IMR-90 (cell line): ENCODE measurements at regions not wholly inside any gene's neighbourhood (a gene's known extent, or its start where the extent isn't known, plus 50 kb on each side); places are given as distances from the start of the nearest gene placed in this dataset.

Experiments
- ATAC-seq: fragments of 200-7000 bp; cut with Tn5 transposase; 2 replicates; pipeline ENCODE4 v1.9.1; 2020; ENCODE audit warnings: low read depth, mild to moderate bottlenecking, moderate library complexity
- BruUV-seq: library from RNA; stranded (reverse); fragments of 400-500 nt; replicated peaks from 2 replicates; lab custom pipeline; 2021; lab: Mats Ljungman, UMichigan
- CTCF ChIA-PET: fragments of 300-600 bp; formaldehyde crosslinking; extraction: SDS; loops from one replicate; lab custom pipeline; 2021; ENCODE audit warnings: antibody characterized with exemption; lab: Yijun Ruan, JAX
- POLR2A ChIA-PET: fragments of 300-600 bp; sonication (Branson Sonifier 250); formaldehyde crosslinking; loops from one replicate; lab custom pipeline; 2022; ENCODE audit warnings: antibody characterized with exemption; ENCODE audit not compliant: unreplicated experiment; lab: Charles Lee
- DNase-seq: peaks from one replicate; pipeline ENCODE4 v3.0.0; 2013
- H2AFZ ChIP-seq: replicated peaks from 2 replicates; pipeline ENCODE3; 2013; ENCODE audit warnings: low read length, mild to moderate bottlenecking; ENCODE audit not compliant: poor library complexity
- H2AK5ac ChIP-seq: 2 replicates; pipeline ENCODE4 v1.6.1; 2013; ENCODE audit warnings: low read depth, low read length, inconsistent platforms
- H2AK9ac ChIP-seq: replicated peaks from 2 replicates; pipeline ENCODE3; 2013; ENCODE audit warnings: mild to moderate bottlenecking, low read depth, low read length, moderate library complexity; ENCODE audit not compliant: poor library complexity
- H2BK120ac ChIP-seq: 2 replicates; pipeline ENCODE4 v1.6.1; 2013; ENCODE audit warnings: low read depth, low read length, inconsistent platforms
- H2BK15ac ChIP-seq: 3 replicates; pipeline ENCODE4 v1.6.1; 2013; ENCODE audit warnings: low read depth, low read length, inconsistent platforms
- H2BK20ac ChIP-seq: 2 replicates; pipeline ENCODE4 v1.6.1; 2013; ENCODE audit warnings: low read depth, mild to moderate bottlenecking, inconsistent platforms, low read length, moderate library complexity
- H2BK5ac ChIP-seq: 2 replicates; pipeline ENCODE4 v1.6.1; 2013; ENCODE audit warnings: mild to moderate bottlenecking, low read depth, low read length, inconsistent platforms; ENCODE audit not compliant: poor library complexity, severe bottlenecking
- H3K14ac ChIP-seq: replicated peaks from 2 replicates; pipeline ENCODE4 v1.6.1; 2013; ENCODE audit warnings: low read depth, low read length, inconsistent platforms
- H3K18ac ChIP-seq: 2 replicates; pipeline ENCODE4 v1.6.1; 2013; ENCODE audit warnings: low read depth, low read length, control low read depth
- H3K23ac ChIP-seq: 2 replicates; pipeline ENCODE4 v1.6.1; 2013; ENCODE audit warnings: low read depth, low read length, inconsistent platforms
- H3K27ac ChIP-seq: 2 replicates; pipeline ENCODE4 v1.5.1; 2013; ENCODE audit warnings: mild to moderate bottlenecking, control low read depth, low read length; ENCODE audit not compliant: insufficient read depth
- H3K27me3 ChIP-seq: 2 replicates; pipeline ENCODE4 v1.6.1; 2013; ENCODE audit warnings: low read length; ENCODE audit not compliant: control insufficient read depth, insufficient read depth
- H3K36me3 ChIP-seq: 2 replicates; pipeline ENCODE4 v1.6.1; 2013; ENCODE audit warnings: low read length, mixed read lengths; ENCODE audit not compliant: control insufficient read depth, insufficient read depth
- H3K4ac ChIP-seq: 2 replicates; pipeline ENCODE4 v1.6.1; 2013; ENCODE audit warnings: low read depth, low read length, inconsistent platforms
- H3K4me1 ChIP-seq: 2 replicates; pipeline ENCODE4 v1.6.1; 2013; ENCODE audit warnings: low read length, mixed read lengths; ENCODE audit not compliant: control insufficient read depth, insufficient read depth
- H3K4me2 ChIP-seq: 2 replicates; pipeline ENCODE4 v1.6.1; 2013; ENCODE audit warnings: low read depth, mild to moderate bottlenecking, control low read depth, low read length, moderate library complexity
- H3K4me3 ChIP-seq: 2 replicates; pipeline ENCODE4 v1.5.1; 2013; ENCODE audit warnings: low read depth, mild to moderate bottlenecking, control low read depth, low read length, moderate library complexity; ENCODE audit not compliant: insufficient read depth
- H3K56ac ChIP-seq: 2 replicates; pipeline ENCODE4 v1.6.1; 2013; ENCODE audit warnings: low read length, inconsistent platforms; ENCODE audit not compliant: insufficient read depth; ENCODE audit errors: extremely low read depth
- H3K79me1 ChIP-seq, 2 experiments: 2 replicates each; pipeline ENCODE4 v1.6.1; 2013; ENCODE audit warnings: low read length in 2 of 2, inconsistent platforms in 1 of 2, low read depth in 1 of 2
- H3K9ac ChIP-seq: 2 replicates; pipeline ENCODE4 v1.6.1; 2013; ENCODE audit warnings: low read depth, low read length, control low read depth
- H3K9me1 ChIP-seq: 2 replicates; pipeline ENCODE4 v1.6.1; 2013; ENCODE audit warnings: low read length, inconsistent platforms; ENCODE audit not compliant: insufficient read depth
- H3K9me3 ChIP-seq: 2 replicates; pipeline ENCODE4 v1.6.1; 2013; ENCODE audit warnings: low read length; ENCODE audit not compliant: control insufficient read depth, insufficient read depth
- H4K20me1 ChIP-seq: 2 replicates; pipeline ENCODE4 v1.6.1; 2013; ENCODE audit warnings: low read length, inconsistent platforms; ENCODE audit not compliant: insufficient read depth
- H4K5ac ChIP-seq: 2 replicates; pipeline ENCODE4 v1.6.1; 2013; ENCODE audit warnings: mild to moderate bottlenecking, low read depth, low read length, control low read depth
- H4K8ac ChIP-seq, 2 experiments: 2 replicates each; pipeline ENCODE4 v1.6.1; 2013; ENCODE audit warnings: low read depth in 2 of 2, low read length in 2 of 2, control low read depth in 1 of 2, inconsistent platforms in 1 of 2
- H4K91ac ChIP-seq: 2 replicates; pipeline ENCODE4 v1.6.1; 2013; ENCODE audit warnings: low read depth, low read length, inconsistent platforms; ENCODE audit not compliant: insufficient read depth
- BHLHE40 ChIP-seq: fragments of 150-350 bp; IDR thresholded peaks from 2 replicates; pipeline ENCODE4 v1.6.1; 2016; ENCODE audit warnings: mild to moderate bottlenecking, low read depth, low read length
- CEBPB ChIP-seq: IDR thresholded peaks from 2 replicates; pipeline ENCODE4 v1.6.1; 2012; ENCODE audit warnings: low read depth, low read length, improper control_type of control experiment
- CHD1 ChIP-seq: IDR thresholded peaks from 2 replicates; pipeline ENCODE4 v1.6.1; 2012; ENCODE audit warnings: low read depth, low read length, improper control_type of control experiment
- CTCF ChIP-seq: conservative IDR thresholded peaks from 2 replicates; pipeline ENCODE4 v1.5.1; 2012; ENCODE audit warnings: mild to moderate bottlenecking, low read depth, low read length, improper control_type of control experiment
- ELK1 ChIP-seq: fragments of 150-350 bp; IDR thresholded peaks from 2 replicates; pipeline ENCODE4 v1.6.1; 2016; ENCODE audit warnings: low read depth, mild to moderate bottlenecking, low read length, moderate library complexity, borderline replicate concordance
- FOS ChIP-seq: fragments of 150-350 bp; IDR thresholded peaks from 2 replicates; pipeline ENCODE4 v1.6.1; 2016; ENCODE audit warnings: low read depth, low read length
- MAFK ChIP-seq: IDR thresholded peaks from 2 replicates; pipeline ENCODE4 v1.6.1; 2012; ENCODE audit warnings: low read depth, low read length, improper control_type of control experiment
- MAZ ChIP-seq: IDR thresholded peaks from 2 replicates; pipeline ENCODE4 v1.6.1; 2012; ENCODE audit warnings: low read depth, mild to moderate bottlenecking, low read length, improper control_type of control experiment, moderate library complexity, borderline replicate concordance
- MXI1 ChIP-seq: IDR thresholded peaks from 2 replicates; pipeline ENCODE4 v1.6.1; 2012; ENCODE audit warnings: low read depth, mild to moderate bottlenecking, low read length, moderate library complexity, borderline replicate concordance
- NFE2L2 ChIP-seq: fragments of 150-350 bp; IDR thresholded peaks from 2 replicates; pipeline ENCODE4 v1.6.1; 2016; ENCODE audit warnings: low read depth, mild to moderate bottlenecking, low read length
- POLR2A ChIP-seq: IDR thresholded peaks from 2 replicates; pipeline ENCODE4 v1.6.1; 2012; ENCODE audit warnings: mild to moderate bottlenecking, low read depth, low read length
- RAD21 ChIP-seq: IDR thresholded peaks from 2 replicates; pipeline ENCODE4 v1.6.1; 2012; ENCODE audit warnings: low read length, improper control_type of control experiment
- RCOR1 ChIP-seq: IDR thresholded peaks from 2 replicates; pipeline ENCODE4 v1.6.1; 2012; ENCODE audit warnings: mild to moderate bottlenecking, low read length, improper control_type of control experiment; ENCODE audit not compliant: insufficient replicate concordance
- RFX5 ChIP-seq: IDR thresholded peaks from 2 replicates; pipeline ENCODE4 v1.8.0; 2012; ENCODE audit warnings: low read depth, mild to moderate bottlenecking, low read length, moderate library complexity
- SMC3 ChIP-seq: fragments of 150-350 bp; IDR thresholded peaks from 2 replicates; pipeline ENCODE4 v1.6.1; 2016; ENCODE audit warnings: low read depth, mild to moderate bottlenecking, antibody characterized with exemption, low read length, moderate library complexity
- USF2 ChIP-seq: fragments of 150-350 bp; IDR thresholded peaks from 2 replicates; pipeline ENCODE4 v1.6.1; 2017; ENCODE audit warnings: mild to moderate bottlenecking, antibody characterized with exemption, low read length, low read depth
- WGBS, 2 experiments: methylation state at CpG; one replicate each; pipeline versions ENCODE4 v1.1.5 to v1.1.7; 2013; ENCODE audit warnings: missing lambda C conversion rate in 2 of 2; ENCODE audit not compliant: insufficient read length in 1 of 2; ENCODE audit errors: extremely low coverage in 2 of 2; 5-methylcytosine and 5-hydroxymethylcytosine counted together
- dilution Hi-C: fragments of 300-500 bp; cut with HindIII; formaldehyde crosslinking; loops from one replicate; pipeline ENCODE4 v1.14.3; 2018; ENCODE audit warnings: low sequenced_read_pairs; ENCODE audit not compliant: unreplicated experiment
- in situ Hi-C: fragments of 300-500 bp; cut with MboI; formaldehyde crosslinking; loops from 3 replicates; pipeline ENCODE4 v1.14.3; 2019; ENCODE audit warnings: low sequenced_read_pairs, inconsistent platforms, mixed read lengths
- intact Hi-C: fragments of 100-400 bp; cut with micrococcal nuclease; formaldehyde crosslinking; loops from 2 replicates; pipeline ENCODE4 v1.10.0; 2022

GRCh38 chr9:38164659-38165221, 95.7 kb upstream of the SHB start:
- Histone ChIP-seq H2AFZ (no peak overlapping the region), H3K27ac (no peak overlapping the region), H2AK5ac (no peak overlapping the region), H3K18ac (no peak overlapping the region), H3K4ac (no peak overlapping the region), H4K20me1 (no peaks in the 10 kb centered on the region), H3K23ac (no peak overlapping the region), H2BK5ac (no peak overlapping the region), H3K36me3 (no peaks in the 10 kb centered on the region), H3K79me1 (no peaks in the 10 kb centered on the region), H3K9me1 (no peaks in the 10 kb centered on the region), H3K27me3 (peaks cover 21% of the 10 kb centered on the region), H4K8ac (no peak overlapping the region), H3K4me3 (no peak overlapping the region), H2AK9ac (no peak overlapping the region), H3K9me3 (no peaks in the 10 kb centered on the region), H3K9ac (no peak overlapping the region), H2BK120ac (no peak overlapping the region), H4K91ac (no peak overlapping the region), H4K5ac (no peak overlapping the region), H3K56ac (no peak overlapping the region), H2BK15ac (no peak overlapping the region), H3K4me1 (no peaks in the 10 kb centered on the region), H3K14ac (no peak overlapping the region), H3K4me2 (no peak overlapping the region), H2BK20ac (no peak overlapping the region)
- no CpG with 5 or more reads among the region's 9 CpGs for WGBS, 2 experiments
- no TSS peak for BruUV-seq
- in situ Hi-C loops, result loop anchor here (5.0 kb wide), 1 partner anchor 252 kb away; no protein-coding TSS in a partner anchor
- ChIA-PET POLR2A (no interaction called here), CTCF (no interaction called here)
- intact Hi-C loops, result loop anchor here (5.0 kb wide), 1 partner anchor 77 kb away; no protein-coding TSS in a partner anchor
- DNase-seq, result no peak
- ATAC-seq, result no peak
- dilution Hi-C loops, result no loop called here
- no peak for TF ChIP-seq CEBPB
- TF ChIP-seq SMC3, result no peak
- TF ChIP-seq MAZ, result no peak
- no peak for TF ChIP-seq RCOR1
- TF ChIP-seq USF2, result no peak
- no peak for TF ChIP-seq MXI1
- TF ChIP-seq MAFK, result no peak
- no peak for TF ChIP-seq CHD1
- TF ChIP-seq CTCF, result no peak
- TF ChIP-seq FOS, result no peak
- TF ChIP-seq ELK1, result no peak
- TF ChIP-seq BHLHE40, result no peak
- TF ChIP-seq NFE2L2, result no peak
- TF ChIP-seq POLR2A, result no peak
- TF ChIP-seq RFX5, result no peak
- no peak for TF ChIP-seq RAD21
